ENCODE measurements at regions not wholly inside any gene's neighbourhood (a gene's known extent, or its start where the extent isn't known, plus 50 kb on each side); places are given as distances from the start of the nearest gene placed in this dataset.

DNA sequence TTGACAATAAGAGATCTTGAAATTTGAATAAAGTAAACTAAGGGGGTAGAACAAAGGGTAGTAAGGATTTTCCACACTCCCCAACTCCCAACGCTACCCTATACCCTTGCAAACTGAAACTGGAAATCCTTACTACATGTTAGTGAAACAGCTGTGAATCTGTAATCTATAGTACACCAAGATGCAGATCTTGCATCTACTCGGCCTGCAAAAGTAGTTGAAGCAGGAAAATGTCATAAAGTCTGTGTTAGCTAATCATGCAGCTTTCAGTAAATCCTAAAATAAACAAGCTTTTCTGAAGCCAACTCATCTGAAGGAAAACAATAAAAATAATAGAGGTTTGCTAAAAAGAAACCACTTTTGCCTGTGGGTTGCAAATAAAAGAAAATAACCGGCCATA, 1242.0 kb upstream of the ACO1 start:
- H2AFZ ChIP-seq (ENCODE audit: low read length) = no peak overlapping the region
- Mint-ChIP-seq H3K9me3 (no peaks in the 10 kb centered on the region), H3K4me3 (no peak overlapping the region), H3K27ac (no peak overlapping the region), H3K27me3 (ENCODE audit: low read depth) (no peaks in the 10 kb centered on the region), H3K4me1 (no peaks in the 10 kb centered on the region; a peak in 1 of 4 replicates), H3K36me3 (ENCODE audit: insufficient read depth in 1 of 3, low read depth in 3 of 3) (no peaks in the 10 kb centered on the region)
- DNase-seq = no peak
- WGBS (ENCODE audit: extremely low coverage, insufficient read length, low lambda C conversion rate) = no CpG with 5 or more reads among the region's 3 CpGs
- no peak overlapping the region for H3T11ph ChIP-seq (ENCODE audit: low read length)
- no peak overlapping the region for H3K27ac ChIP-seq (ENCODE audit: insufficient read length, low read depth, low read length)
- H3K23ac ChIP-seq (ENCODE audit: insufficient read length, low read depth, low read length) = no peak overlapping the region
- H4K20me1 ChIP-seq (ENCODE audit: control insufficient read depth, insufficient read depth, insufficient read length) = no peaks in the 10 kb centered on the region
- H2AK5ac ChIP-seq (ENCODE audit: insufficient read length, low read length) = no peak overlapping the region
- H3K9ac ChIP-seq (ENCODE audit: extremely low read depth, insufficient read length, low read length) = no peak overlapping the region
- no peak overlapping the region for H3K18ac ChIP-seq (ENCODE audit: insufficient read length, low read depth, low read length)
- H3K14ac ChIP-seq (ENCODE audit: insufficient read depth, low read length) = no peak overlapping the region
- no peaks in the 10 kb centered on the region for H3K79me1 ChIP-seq (ENCODE audit: insufficient read depth, low read depth, low read length, poor library complexity, severe bottlenecking)
- H3K23me2 ChIP-seq (ENCODE audit: insufficient read length, low read depth, low read length, poor library complexity, severe bottlenecking) = no peaks in the 10 kb centered on the region
- H3K4ac ChIP-seq (ENCODE audit: low read depth, low read length) = no peak overlapping the region
- TF ChIP-seq, protein P1, sequence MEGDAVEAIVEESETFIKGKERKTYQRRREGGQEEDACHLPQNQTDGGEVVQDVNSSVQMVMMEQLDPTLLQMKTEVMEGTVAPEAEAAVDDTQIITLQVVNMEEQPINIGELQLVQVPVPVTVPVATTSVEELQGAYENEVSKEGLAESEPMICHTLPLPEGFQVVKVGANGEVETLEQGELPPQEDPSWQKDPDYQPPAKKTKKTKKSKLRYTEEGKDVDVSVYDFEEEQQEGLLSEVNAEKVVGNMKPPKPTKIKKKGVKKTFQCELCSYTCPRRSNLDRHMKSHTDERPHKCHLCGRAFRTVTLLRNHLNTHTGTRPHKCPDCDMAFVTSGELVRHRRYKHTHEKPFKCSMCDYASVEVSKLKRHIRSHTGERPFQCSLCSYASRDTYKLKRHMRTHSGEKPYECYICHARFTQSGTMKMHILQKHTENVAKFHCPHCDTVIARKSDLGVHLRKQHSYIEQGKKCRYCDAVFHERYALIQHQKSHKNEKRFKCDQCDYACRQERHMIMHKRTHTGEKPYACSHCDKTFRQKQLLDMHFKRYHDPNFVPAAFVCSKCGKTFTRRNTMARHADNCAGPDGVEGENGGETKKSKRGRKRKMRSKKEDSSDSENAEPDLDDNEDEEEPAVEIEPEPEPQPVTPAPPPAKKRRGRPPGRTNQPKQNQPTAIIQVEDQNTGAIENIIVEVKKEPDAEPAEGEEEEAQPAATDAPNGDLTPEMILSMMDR (conservative IDR thresholded peaks at IDR 0.05) = no peak
- H2BK5ac ChIP-seq (ENCODE audit: insufficient read length, low read length) = no peak overlapping the region
- no peak overlapping the region for H2BK20ac ChIP-seq (ENCODE audit: low read depth, low read length, poor library complexity, severe bottlenecking)
- no peak overlapping the region for H2BK120ac ChIP-seq (ENCODE audit: low read depth, low read length, poor library complexity, severe bottlenecking)
- H3K79me2 ChIP-seq (ENCODE audit: insufficient read depth, low read length) = no peaks in the 10 kb centered on the region
- no peak overlapping the region for H4K91ac ChIP-seq (ENCODE audit: insufficient read length, low read depth, low read length)
- H4K8ac ChIP-seq (replicated peaks; ENCODE audit: insufficient read length, low read depth, low read length) = no peak overlapping the region
- no peak overlapping the region for H2BK15ac ChIP-seq (ENCODE audit: low read depth, low read length)
- no peak overlapping the region for H2BK12ac ChIP-seq (ENCODE audit: insufficient read length, low read depth, low read length)
- no peaks in the 10 kb centered on the region for H3K4me1 ChIP-seq (ENCODE audit: insufficient read depth, low read length)
- H3K56ac ChIP-seq (ENCODE audit: insufficient read length, low read depth, low read length) = no peak overlapping the region
- H3K4me2 ChIP-seq (ENCODE audit: insufficient read depth, insufficient read length, low read length) = no peak overlapping the region
- H3K9me3 ChIP-seq (ENCODE audit: control insufficient read depth, low read depth, low read length) = no peaks in the 10 kb centered on the region
- H4K5ac ChIP-seq (ENCODE audit: insufficient read length, low read depth, low read length) = no peak overlapping the region
- H3K27me3 ChIP-seq (ENCODE audit: insufficient read depth, low read length) = no peaks in the 10 kb centered on the region

Data from H9 (cell line).